ENCODE measurements at regions not wholly inside any gene's neighbourhood (a gene's known extent, or its start where the extent isn't known, plus 50 kb on each side); places are given as distances from the start of the nearest gene placed in this dataset.

DNA sequence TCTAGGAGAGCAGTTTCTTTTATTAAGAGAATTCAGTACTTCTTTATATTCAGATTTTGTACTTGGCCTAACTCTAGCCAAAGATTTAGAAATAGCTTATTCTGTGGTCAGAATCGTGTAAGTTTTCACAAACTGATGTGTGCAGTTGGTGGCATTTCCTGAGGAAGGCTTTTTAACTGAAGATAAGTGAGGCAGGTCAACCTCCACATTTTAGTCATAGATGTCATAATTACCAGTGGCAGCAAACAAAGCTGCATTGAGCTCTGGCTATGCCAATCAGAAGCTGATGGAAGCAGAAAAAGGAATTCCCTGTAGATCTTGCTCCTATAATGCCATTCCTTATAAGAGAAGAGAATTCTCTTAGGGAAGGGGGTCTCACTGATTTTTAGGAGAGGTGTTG lies 141.3 kb upstream of the SP8 start:
- no peak for TF ChIP-seq NFIC (IDR thresholded peaks at IDR 0.05)
- TF ChIP-seq TAF1 (IDR thresholded peaks at IDR 0.05; ENCODE audit: low read depth), result no peak
- no peak for TF ChIP-seq FOXM1 (IDR thresholded peaks at IDR 0.05; ENCODE audit: borderline replicate concordance, low read depth)
- no peak for TF ChIP-seq EGR1 (IDR thresholded peaks at IDR 0.05)
- TF ChIP-seq RAD21 (IDR thresholded peaks at IDR 0.05; ENCODE audit: low read depth), result no peak
- TF ChIP-seq EP300 (IDR thresholded peaks at IDR 0.05; ENCODE audit: borderline replicate concordance), result no peak
- no peak for TF ChIP-seq TEAD4 (IDR thresholded peaks at IDR 0.05)
- TF ChIP-seq ZBTB7A (IDR thresholded peaks at IDR 0.05; ENCODE audit: low read depth), result no peak

DNA sequence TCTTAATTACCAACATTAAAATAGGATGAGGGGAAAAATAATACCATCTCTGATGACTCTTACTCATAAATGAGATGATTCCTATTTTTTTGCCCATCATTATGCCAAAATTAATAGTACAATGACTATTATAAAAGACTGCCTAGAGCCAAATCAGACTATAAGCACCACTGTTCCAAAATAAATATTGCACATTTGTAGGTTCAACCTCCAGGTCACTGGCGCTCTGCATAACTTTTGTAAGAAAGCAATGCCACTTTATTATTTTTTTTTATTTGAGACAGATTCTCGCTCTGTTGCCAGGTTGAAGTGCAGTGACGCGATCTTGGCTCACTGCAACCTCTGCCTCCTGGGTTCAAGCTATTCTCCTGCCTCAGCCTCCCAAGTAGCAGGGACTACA lies 142.5 kb upstream of the SP8 start:
- TF ChIP-seq MAX (IDR thresholded peaks at IDR 0.05) (no peak), TEAD4 (IDR thresholded peaks at IDR 0.05) (no peak), YY1 (IDR thresholded peaks at IDR 0.05; ENCODE audit: low read depth) (no peak), NFIC (IDR thresholded peaks at IDR 0.05) (no peak), EGR1 (IDR thresholded peaks at IDR 0.05) (no peak), TCF12 (IDR thresholded peaks at IDR 0.05; ENCODE audit: low read depth) (no peak), CREB1 (IDR thresholded peaks at IDR 0.05; ENCODE audit: low read depth) (no peak), EP300 (IDR thresholded peaks at IDR 0.05; ENCODE audit: borderline replicate concordance) (no peak)
- TF ChIP-seq, protein P1, sequence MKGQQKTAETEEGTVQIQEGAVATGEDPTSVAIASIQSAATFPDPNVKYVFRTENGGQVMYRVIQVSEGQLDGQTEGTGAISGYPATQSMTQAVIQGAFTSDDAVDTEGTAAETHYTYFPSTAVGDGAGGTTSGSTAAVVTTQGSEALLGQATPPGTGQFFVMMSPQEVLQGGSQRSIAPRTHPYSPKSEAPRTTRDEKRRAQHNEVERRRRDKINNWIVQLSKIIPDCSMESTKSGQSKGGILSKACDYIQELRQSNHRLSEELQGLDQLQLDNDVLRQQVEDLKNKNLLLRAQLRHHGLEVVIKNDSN (IDR thresholded peaks at IDR 0.05), result no peak

DNA sequence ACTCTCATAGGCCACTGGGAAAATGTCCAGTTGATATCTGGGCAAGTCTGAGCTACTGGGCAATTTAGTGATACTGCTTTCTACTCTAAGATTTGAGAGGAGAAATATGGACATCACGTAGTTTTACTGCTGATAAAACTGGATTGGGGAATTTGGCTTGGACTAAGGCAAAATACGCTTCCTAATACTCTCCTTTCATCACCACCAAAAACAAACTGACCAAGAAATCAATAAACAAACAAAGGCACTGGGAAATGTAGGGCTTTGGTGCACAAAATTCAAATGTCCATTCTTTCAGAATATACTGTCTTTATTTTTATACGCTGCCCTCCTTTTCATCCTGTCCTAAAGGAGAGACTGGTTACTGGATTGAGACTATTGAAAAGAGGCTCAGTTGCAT lies 145.1 kb upstream of the SP8 start:
- TF ChIP-seq TCF12 (IDR thresholded peaks at IDR 0.05; ENCODE audit: low read depth) (no peak), CREB1 (IDR thresholded peaks at IDR 0.05; ENCODE audit: low read depth) (no peak), CEBPB (IDR thresholded peaks at IDR 0.05) (no peak), YY1 (IDR thresholded peaks at IDR 0.05; ENCODE audit: low read depth) (no peak), MAX (IDR thresholded peaks at IDR 0.05) (no peak), REST (IDR thresholded peaks at IDR 0.05; ENCODE audit: low read depth) (no peak), EGR1 (IDR thresholded peaks at IDR 0.05) (no peak), RAD21 (IDR thresholded peaks at IDR 0.05; ENCODE audit: low read depth) (no peak), EP300 (IDR thresholded peaks at IDR 0.05; ENCODE audit: borderline replicate concordance) (no peak), NFIC (IDR thresholded peaks at IDR 0.05) (no peak), ZBTB7A (IDR thresholded peaks at IDR 0.05; ENCODE audit: low read depth) (no peak), TEAD4 (IDR thresholded peaks at IDR 0.05) (no peak), FOXM1 (IDR thresholded peaks at IDR 0.05; ENCODE audit: borderline replicate concordance, low read depth) (no peak), TAF1 (IDR thresholded peaks at IDR 0.05; ENCODE audit: low read depth) (no peak)
- TF ChIP-seq, protein P1 (IDR thresholded peaks at IDR 0.05), result no peak

GRCh38 chr7:20932785-20933527 lies 146.3 kb upstream of the SP8 start:
- TF ChIP-seq CEBPB (IDR thresholded peaks at IDR 0.05) (no peak), ZBTB7A (IDR thresholded peaks at IDR 0.05; ENCODE audit: low read depth) (no peak), TAF1 (IDR thresholded peaks at IDR 0.05; ENCODE audit: low read depth) (no peak), EGR1 (IDR thresholded peaks at IDR 0.05) (no peak), EP300 (IDR thresholded peaks at IDR 0.05; ENCODE audit: borderline replicate concordance) (no peak), CREB1 (IDR thresholded peaks at IDR 0.05; ENCODE audit: low read depth) (no peak), FOXM1 (IDR thresholded peaks at IDR 0.05; ENCODE audit: borderline replicate concordance, low read depth) (no peak)
- TF ChIP-seq, protein P1 (IDR thresholded peaks at IDR 0.05), result no peak

DNA sequence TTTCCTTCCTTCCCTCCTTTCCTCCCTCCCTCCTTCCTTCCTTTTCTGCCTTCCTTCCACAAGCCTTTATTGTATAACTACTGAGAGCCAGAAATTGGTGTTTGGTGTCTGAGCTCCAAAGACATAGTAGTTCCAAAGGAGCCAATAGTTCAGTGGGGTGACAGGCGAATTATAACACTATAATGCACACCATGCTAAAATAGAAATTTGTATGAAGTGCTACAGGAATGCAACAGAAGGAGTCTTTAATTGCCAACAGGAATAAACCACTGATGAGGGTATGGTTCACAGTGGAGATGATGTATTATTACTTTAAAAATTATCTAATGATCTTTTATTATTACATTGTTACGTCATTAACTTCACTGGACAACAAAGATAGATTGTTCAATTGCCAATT lies 158.8 kb upstream of the SP8 start:
- TF ChIP-seq TAF1 (IDR thresholded peaks at IDR 0.05; ENCODE audit: low read depth), result no peak
- no peak for TF ChIP-seq FOXM1 (IDR thresholded peaks at IDR 0.05; ENCODE audit: borderline replicate concordance, low read depth)
- TF ChIP-seq TCF12 (IDR thresholded peaks at IDR 0.05; ENCODE audit: low read depth), result no peak
- TF ChIP-seq CEBPB (IDR thresholded peaks at IDR 0.05), result no peak
- no peak for TF ChIP-seq NFIC (IDR thresholded peaks at IDR 0.05)

- TF ChIP-seq TEAD4 (IDR thresholded peaks at IDR 0.05), result no peak
- TF ChIP-seq EP300 (IDR thresholded peaks at IDR 0.05; ENCODE audit: borderline replicate concordance), result no peak
- no peak for TF ChIP-seq YY1 (IDR thresholded peaks at IDR 0.05; ENCODE audit: low read depth)
- TF ChIP-seq TAF1 (IDR thresholded peaks at IDR 0.05; ENCODE audit: low read depth), result no peak
- no peak for TF ChIP-seq ZBTB7A (IDR thresholded peaks at IDR 0.05; ENCODE audit: low read depth)
Measured at GRCh38 chr7:20952916-20953315, 166.2 kb upstream of the SP8 start.
